ENCODE measurements at regions not wholly inside any gene's neighbourhood (a gene's known extent, or its start where the extent isn't known, plus 50 kb on each side); places are given as distances from the start of the nearest gene placed in this dataset.

- WGBS (ENCODE audit: insufficient coverage), result 100% methylated on average over 3 of the region's 8 CpGs
- Mint-ChIP-seq H3K4me1 (no peaks in the 10 kb centered on the region), H3K27me3 (peaks cover 0 to 6% of the 10 kb centered on the region in 2 donors), H3K36me3 (no peaks in the 10 kb centered on the region), H3K9me3 (no peaks in the 10 kb centered on the region), H3K27ac (no peak overlapping the region), H3K4me3 (no peak overlapping the region)
- no peaks in the 10 kb centered on the region for H3K9me3 ChIP-seq
- CTCF ChIA-PET, result no interaction called here
- no peak for ATAC-seq (replicated peaks in 1 of 4)
- H3K4me3 ChIP-seq (ENCODE audit: control insufficient read depth in 1 of 2, extremely low read depth in 1 of 2, low read length in 1 of 2), result no peak overlapping the region
- no peak overlapping the region for H3K27ac ChIP-seq (ENCODE audit: low read length)
- H3K4me1 ChIP-seq (ENCODE audit: control insufficient read depth in 1 of 2, extremely low read depth in 1 of 2, insufficient read depth in 2 of 2, low read length in 2 of 2), result no peaks in the 10 kb centered on the region
- no peak for DNase-seq
- H3K36me3 ChIP-seq (ENCODE audit: control insufficient read depth in 2 of 2, extremely low read depth in 1 of 2, insufficient read depth in 1 of 2, low read length in 1 of 2), result no peaks in the 10 kb centered on the region
- POLR2A ChIA-PET, result no interaction called here
- peaks cover 0 to 10% of the 10 kb centered on the region in 2 experiments for H3K27me3 ChIP-seq (replicated peaks in 1 of 2; ENCODE audit: control insufficient read depth in 2 of 2, extremely low read depth in 1 of 2, insufficient read depth in 2 of 2, low read length in 1 of 2)
These were observed 1279.3 kb downstream of the BRD1 start for GRCh38 chr22:48548391-48548790.

- no peak overlapping the region for H3K4me3 ChIP-seq (ENCODE audit: control insufficient read depth in 1 of 2, extremely low read depth in 1 of 2, low read length in 1 of 2)
- no peak overlapping the region for H3K27ac Mint-ChIP-seq
- no peaks in the 10 kb centered on the region for H3K36me3 Mint-ChIP-seq
- WGBS (ENCODE audit: insufficient coverage), result 78% methylated on average over 12 of the region's 13 CpGs
- no peak overlapping the region for H3K27ac ChIP-seq (ENCODE audit: low read length)
- H3K27me3 Mint-ChIP-seq, result peaks cover 0 to 6% of the 10 kb centered on the region in 2 donors
- H3K4me1 Mint-ChIP-seq, result no peaks in the 10 kb centered on the region
- H3K4me1 ChIP-seq (ENCODE audit: control insufficient read depth in 1 of 2, extremely low read depth in 1 of 2, insufficient read depth in 2 of 2, low read length in 2 of 2), result no peaks in the 10 kb centered on the region
- H3K36me3 ChIP-seq (ENCODE audit: control insufficient read depth in 2 of 2, extremely low read depth in 1 of 2, insufficient read depth in 1 of 2, low read length in 1 of 2), result no peaks in the 10 kb centered on the region
- no peak for ATAC-seq (replicated peaks in 1 of 4)
- ChIA-PET CTCF (no interaction called here), POLR2A (no interaction called here)
- peaks cover 0 to 10% of the 10 kb centered on the region in 2 experiments for H3K27me3 ChIP-seq (replicated peaks in 1 of 2; ENCODE audit: control insufficient read depth in 2 of 2, extremely low read depth in 1 of 2, insufficient read depth in 2 of 2, low read length in 1 of 2)
- H3K9me3 Mint-ChIP-seq, result no peaks in the 10 kb centered on the region
- no peaks in the 10 kb centered on the region for H3K9me3 ChIP-seq
- no peak for DNase-seq
- no peak overlapping the region for H3K4me3 Mint-ChIP-seq
These were observed 1279.7 kb downstream of the BRD1 start for GRCh38 chr22:48547971-48548370.

GRCh38 chr22:48546653-48547424, 1280.8 kb downstream of the BRD1 start:
- WGBS (ENCODE audit: insufficient coverage), result 87% methylated on average over 15 of the region's 19 CpGs
- Mint-ChIP-seq H3K4me1 (no peaks in the 10 kb centered on the region), H3K36me3 (no peaks in the 10 kb centered on the region), H3K27ac (no peak overlapping the region), H3K4me3 (no peak overlapping the region), H3K9me3 (no peaks in the 10 kb centered on the region), H3K27me3 (peaks cover 0 to 6% of the 10 kb centered on the region in 2 donors)
- no peaks in the 10 kb centered on the region for H3K4me1 ChIP-seq (ENCODE audit: control insufficient read depth in 1 of 2, extremely low read depth in 1 of 2, insufficient read depth in 2 of 2, low read length in 2 of 2)
- no peak overlapping the region for H3K27ac ChIP-seq (ENCODE audit: low read length)
- ATAC-seq (replicated peaks in 1 of 4), result no peak
- no peaks in the 10 kb centered on the region for H3K9me3 ChIP-seq
- DNase-seq, result no peak
- CTCF ChIA-PET, result no interaction called here
- H3K36me3 ChIP-seq (ENCODE audit: control insufficient read depth in 2 of 2, extremely low read depth in 1 of 2, insufficient read depth in 1 of 2, low read length in 1 of 2), result no peaks in the 10 kb centered on the region
- no peak overlapping the region for H3K4me3 ChIP-seq (ENCODE audit: control insufficient read depth in 1 of 2, extremely low read depth in 1 of 2, low read length in 1 of 2)
- H3K27me3 ChIP-seq (replicated peaks in 1 of 2; ENCODE audit: control insufficient read depth in 2 of 2, extremely low read depth in 1 of 2, insufficient read depth in 2 of 2, low read length in 1 of 2), result peaks cover 0 to 3% of the 10 kb centered on the region in 2 experiments
- POLR2A ChIA-PET, result no interaction called here

GRCh38 chr22:48545987-48546386, 1281.7 kb downstream of the BRD1 start:
- CTCF ChIA-PET, result no interaction called here
- H3K27me3 Mint-ChIP-seq, result peaks cover 0 to 6% of the 10 kb centered on the region in 2 donors
- POLR2A ChIA-PET, result no interaction called here
- H3K9me3 ChIP-seq, result no peaks in the 10 kb centered on the region
- H3K4me3 Mint-ChIP-seq, result no peak overlapping the region
- no peaks in the 10 kb centered on the region for H3K36me3 Mint-ChIP-seq
- ATAC-seq (replicated peaks in 1 of 4) (no peak), DNase-seq (no peak)
- no peaks in the 10 kb centered on the region for H3K9me3 Mint-ChIP-seq
- no peak overlapping the region for H3K4me3 ChIP-seq (ENCODE audit: control insufficient read depth in 1 of 2, extremely low read depth in 1 of 2, low read length in 1 of 2)
- H3K4me1 Mint-ChIP-seq, result no peaks in the 10 kb centered on the region
- H3K27ac ChIP-seq (ENCODE audit: low read length), result no peak overlapping the region
- H3K27me3 ChIP-seq (replicated peaks in 1 of 2; ENCODE audit: control insufficient read depth in 2 of 2, extremely low read depth in 1 of 2, insufficient read depth in 2 of 2, low read length in 1 of 2), result peaks cover 0 to 3% of the 10 kb centered on the region in 2 experiments
- H3K27ac Mint-ChIP-seq, result no peak overlapping the region
- H3K36me3 ChIP-seq (ENCODE audit: control insufficient read depth in 2 of 2, extremely low read depth in 1 of 2, insufficient read depth in 1 of 2, low read length in 1 of 2), result no peaks in the 10 kb centered on the region
- no peaks in the 10 kb centered on the region for H3K4me1 ChIP-seq (ENCODE audit: control insufficient read depth in 1 of 2, extremely low read depth in 1 of 2, insufficient read depth in 2 of 2, low read length in 2 of 2)
- WGBS (ENCODE audit: insufficient coverage), result 80% methylated on average over 13 of the region's 18 CpGs

GRCh38 chr22:48541401-48542098, 1286.1 kb downstream of the BRD1 start:
- Mint-ChIP-seq H3K27me3 (peaks cover 0 to 3% of the 10 kb centered on the region in 2 donors), H3K36me3 (no peaks in the 10 kb centered on the region), H3K9me3 (no peaks in the 10 kb centered on the region), H3K4me3 (no peak overlapping the region), H3K27ac (no peak overlapping the region), H3K4me1 (no peaks in the 10 kb centered on the region)
- no peak for ATAC-seq (replicated peaks in 1 of 4)
- DNase-seq, result no peak
- CTCF ChIA-PET, result no interaction called here
- H3K27me3 ChIP-seq (replicated peaks in 1 of 2; ENCODE audit: control insufficient read depth in 2 of 2, extremely low read depth in 1 of 2, insufficient read depth in 2 of 2, low read length in 1 of 2), result no peaks in the 10 kb centered on the region
- no peaks in the 10 kb centered on the region for H3K9me3 ChIP-seq
- H3K4me1 ChIP-seq (ENCODE audit: control insufficient read depth in 1 of 2, extremely low read depth in 1 of 2, insufficient read depth in 2 of 2, low read length in 2 of 2), result no peaks in the 10 kb centered on the region
- H3K36me3 ChIP-seq (ENCODE audit: control insufficient read depth in 2 of 2, extremely low read depth in 1 of 2, insufficient read depth in 1 of 2, low read length in 1 of 2), result no peaks in the 10 kb centered on the region
- POLR2A ChIA-PET, result no interaction called here
- H3K27ac ChIP-seq (ENCODE audit: low read length), result no peak overlapping the region
- H3K4me3 ChIP-seq (ENCODE audit: control insufficient read depth in 1 of 2, extremely low read depth in 1 of 2, low read length in 1 of 2), result no peak overlapping the region
- WGBS (ENCODE audit: insufficient coverage), result 86% methylated on average over 5 of the region's 16 CpGs

GRCh38 chr22:48539261-48539660, 1288.4 kb downstream of the BRD1 start:
- H3K36me3 ChIP-seq (ENCODE audit: control insufficient read depth in 2 of 2, extremely low read depth in 1 of 2, insufficient read depth in 1 of 2, low read length in 1 of 2), result no peaks in the 10 kb centered on the region
- no peaks in the 10 kb centered on the region for H3K36me3 Mint-ChIP-seq
- no peaks in the 10 kb centered on the region for H3K9me3 Mint-ChIP-seq
- ChIA-PET POLR2A (no interaction called here), CTCF (no interaction called here)
- WGBS (ENCODE audit: insufficient coverage), result 90% methylated on average over 10 of the region's 12 CpGs
- H3K4me3 ChIP-seq (ENCODE audit: control insufficient read depth in 1 of 2, extremely low read depth in 1 of 2, low read length in 1 of 2), result no peak overlapping the region
- H3K4me1 ChIP-seq (ENCODE audit: control insufficient read depth in 1 of 2, extremely low read depth in 1 of 2, insufficient read depth in 2 of 2, low read length in 2 of 2), result no peaks in the 10 kb centered on the region
- H3K27me3 ChIP-seq (replicated peaks in 1 of 2; ENCODE audit: control insufficient read depth in 2 of 2, extremely low read depth in 1 of 2, insufficient read depth in 2 of 2, low read length in 1 of 2), result no peaks in the 10 kb centered on the region
- no peak overlapping the region for H3K27ac ChIP-seq (ENCODE audit: low read length)
- no peaks in the 10 kb centered on the region for H3K4me1 Mint-ChIP-seq
- DNase-seq (no peak), ATAC-seq (replicated peaks in 1 of 4) (no peak)
- no peaks in the 10 kb centered on the region for H3K9me3 ChIP-seq
- no peak overlapping the region for H3K27ac Mint-ChIP-seq
- no peak overlapping the region for H3K4me3 Mint-ChIP-seq
- H3K27me3 Mint-ChIP-seq, result peaks cover 0 to 3% of the 10 kb centered on the region in 2 donors

Measured in T-cell (primary cell).